ENCODE measurements at regions not wholly inside any gene's neighbourhood (a gene's known extent, or its start where the extent isn't known, plus 50 kb on each side); places are given as distances from the start of the nearest gene placed in this dataset.
"Not testable (repeated sequence)": the region's sequence is repeated elsewhere in the genome, so short reads cannot be mapped to it uniquely, and the experiment has no call there.

DNA sequence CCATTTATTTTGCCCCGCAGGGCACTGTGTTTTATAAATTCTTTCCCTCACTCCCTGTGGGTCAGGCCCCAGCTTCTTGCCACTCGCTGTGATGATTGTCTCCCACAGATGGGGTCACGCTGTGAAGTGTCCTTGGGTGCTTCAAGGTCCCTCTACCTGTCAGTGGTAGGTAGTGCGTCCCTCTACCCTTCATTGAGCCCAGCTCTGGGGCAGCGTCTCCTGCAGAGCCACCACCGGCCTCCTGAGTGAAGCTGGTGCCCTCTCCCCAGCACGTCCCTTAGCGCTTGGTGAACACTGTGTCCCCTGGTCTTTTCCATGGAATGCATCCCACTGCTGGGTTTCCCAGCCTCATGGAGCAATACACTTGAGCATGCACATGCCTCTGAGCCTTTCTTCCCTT, 108.2 kb downstream of the NRN1 start:
- DNase-seq (ENCODE audit: low read depth in 4 of 4, low spot score in 1 of 4), result no peak

DNA sequence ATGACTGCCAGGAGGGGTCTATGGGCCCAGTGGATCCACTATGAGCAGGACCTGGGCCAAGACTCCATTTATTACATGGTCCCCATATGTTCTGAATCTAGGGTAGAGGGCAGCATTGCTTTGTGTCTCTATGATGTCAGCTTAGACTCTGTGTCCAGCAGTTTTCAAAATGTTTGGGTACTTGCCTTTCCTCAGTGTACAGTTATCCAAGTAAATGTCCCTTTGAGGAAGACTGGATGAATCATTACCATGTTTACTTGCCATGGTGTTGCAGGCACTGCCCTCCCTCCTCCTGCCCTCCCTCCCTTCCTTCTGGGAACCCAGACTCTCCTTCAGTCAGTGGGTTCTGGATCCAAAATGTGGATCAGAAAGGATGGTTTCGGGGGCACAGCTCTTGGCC, 108.6 kb downstream of the NRN1 start:
- no peak for DNase-seq (ENCODE audit: low read depth in 4 of 4, low spot score in 1 of 4)

DNA sequence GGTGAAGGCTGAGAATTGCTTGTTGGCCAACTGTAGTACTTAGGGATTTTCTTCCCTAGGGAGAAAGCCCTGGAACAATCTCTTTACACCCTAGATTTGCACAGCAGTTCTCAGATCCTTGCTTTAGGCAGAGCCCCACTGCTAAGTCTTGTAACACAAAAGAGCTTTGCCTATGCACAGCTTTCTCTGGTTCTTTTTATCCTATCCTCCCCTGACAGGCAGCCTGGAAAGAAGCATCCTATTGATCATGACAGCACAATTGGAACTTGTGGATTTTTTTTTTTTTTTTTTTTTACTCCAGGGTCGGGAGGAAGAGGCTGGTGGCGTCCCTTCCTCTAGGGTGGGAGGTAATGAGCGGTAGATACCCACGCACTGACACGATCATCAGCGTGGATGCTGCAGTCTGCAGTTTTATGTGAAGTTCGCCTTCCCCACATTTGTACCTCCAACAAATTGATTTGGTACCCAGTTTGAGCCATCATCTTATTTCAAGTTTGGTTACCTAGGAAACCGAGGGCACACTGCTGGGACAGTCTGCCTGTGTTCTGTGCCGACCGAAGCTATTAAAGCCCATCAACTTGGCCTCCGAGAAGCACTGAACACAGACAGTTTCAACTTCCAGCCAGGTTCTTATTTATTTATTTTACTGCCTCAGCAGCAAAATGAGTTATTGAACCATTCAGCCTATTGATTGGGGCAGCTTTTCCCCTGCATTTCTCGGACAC, 110.1 kb downstream of the NRN1 start:
- no peak for DNase-seq (ENCODE audit: low read depth in 4 of 4, low spot score in 1 of 4)

DNA sequence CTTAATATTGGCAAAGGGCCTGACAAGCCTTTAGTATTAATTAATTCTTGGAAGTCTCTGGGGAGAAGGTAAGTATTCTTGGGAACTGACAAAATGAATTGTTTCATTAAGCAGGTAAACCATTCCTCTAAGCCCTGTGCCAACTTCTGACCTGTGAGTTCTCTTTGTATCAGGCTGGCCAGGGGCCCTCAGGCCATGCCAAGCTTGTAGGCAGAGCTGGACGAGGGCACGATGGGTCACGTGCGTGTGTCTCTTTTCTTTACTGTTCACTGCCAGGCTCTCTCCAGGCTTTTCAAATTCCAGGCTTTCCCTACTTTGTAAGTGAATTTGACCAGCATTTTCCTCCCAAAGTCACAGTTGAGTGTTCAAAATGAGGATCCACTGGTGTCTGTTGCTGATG, 112.4 kb downstream of the NRN1 start:
- no peak for DNase-seq (ENCODE audit: low read depth in 4 of 4, low spot score in 1 of 4)

DNA sequence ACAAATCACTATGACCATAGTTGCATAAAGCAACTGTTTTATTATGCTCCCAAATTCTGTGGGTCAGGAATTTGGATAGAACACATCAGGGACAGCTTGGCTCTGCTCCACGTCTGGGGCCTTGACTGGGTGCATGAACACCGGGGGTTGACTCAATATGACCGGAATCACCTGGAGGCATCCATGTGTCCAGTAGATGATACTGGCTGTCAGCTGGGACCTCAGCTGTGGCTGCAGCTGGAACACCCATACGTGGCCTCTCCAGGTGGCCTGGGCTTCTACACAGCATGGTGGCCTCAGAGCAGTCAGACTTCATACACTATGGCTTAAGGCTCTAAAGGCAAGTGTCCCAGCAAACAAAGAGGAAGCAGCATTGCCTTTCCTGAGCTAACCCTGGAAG, 113.4 kb downstream of the NRN1 start:
- DNase-seq (ENCODE audit: low read depth in 4 of 4, low spot score in 1 of 4), result no peak

DNA sequence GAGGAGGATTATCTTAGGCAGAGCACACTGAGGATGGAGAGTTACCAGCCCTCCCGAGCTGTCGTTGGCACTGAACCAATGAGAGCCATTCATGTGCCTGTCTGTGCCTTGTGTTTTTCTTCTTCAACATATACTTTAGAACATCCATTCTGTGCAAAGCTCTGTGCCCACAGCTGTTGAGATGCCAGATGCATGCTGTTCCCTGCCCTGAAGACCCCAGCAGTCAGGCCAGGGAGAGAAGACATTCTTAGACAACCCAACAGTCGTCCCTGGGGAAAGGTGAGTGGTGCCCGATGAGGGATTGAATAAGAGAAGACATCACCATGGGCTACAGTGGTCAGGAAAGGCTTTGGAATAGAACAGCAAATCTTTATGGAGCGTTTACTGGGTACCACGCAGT, 114.1 kb downstream of the NRN1 start:
- DNase-seq (ENCODE audit: low read depth in 4 of 4, low spot score in 1 of 4), result no peak

DNA sequence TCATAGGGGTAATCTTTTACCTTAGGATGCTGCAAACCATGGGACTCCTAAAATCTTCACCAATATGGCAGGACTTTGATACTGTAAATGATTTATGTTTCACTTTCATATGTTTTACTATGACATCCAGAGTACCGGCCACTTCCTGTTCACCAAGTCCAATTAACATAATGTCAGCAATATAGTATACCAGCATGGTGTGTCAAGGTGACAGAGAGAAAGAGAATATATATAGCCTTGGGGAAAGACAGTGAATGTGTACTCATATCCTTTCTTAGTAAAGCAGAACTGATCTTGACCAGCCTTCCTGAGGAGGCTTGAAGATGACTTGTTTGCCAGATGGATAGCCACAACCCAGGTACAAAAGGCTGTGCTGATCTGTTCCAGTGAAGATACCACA, 127.9 kb downstream of the NRN1 start:
- DNase-seq (ENCODE audit: low read depth in 4 of 4, low spot score in 1 of 4), result no peak

DNA sequence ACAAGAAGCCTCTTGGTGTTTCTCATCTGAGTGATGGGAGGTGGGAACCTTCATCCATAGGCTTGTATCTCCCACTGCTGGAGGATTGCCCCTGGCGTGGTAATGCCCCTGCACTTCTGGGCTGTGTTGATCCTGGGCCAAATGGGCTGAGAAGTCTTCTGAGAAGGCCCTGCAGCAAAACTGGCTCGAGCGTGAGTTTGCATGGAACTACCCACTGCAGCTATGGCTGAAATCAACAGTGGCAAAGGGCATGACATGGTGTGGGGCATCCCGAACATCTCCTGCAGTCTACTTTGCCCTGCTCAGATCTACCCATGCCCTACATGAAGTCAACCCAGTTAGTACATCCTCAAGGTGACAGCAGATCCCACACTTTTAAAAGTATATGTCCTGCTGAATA, 130.6 kb downstream of the NRN1 start:
- DNase-seq (ENCODE audit: low read depth in 4 of 4, low spot score in 1 of 4), result no peak

DNA sequence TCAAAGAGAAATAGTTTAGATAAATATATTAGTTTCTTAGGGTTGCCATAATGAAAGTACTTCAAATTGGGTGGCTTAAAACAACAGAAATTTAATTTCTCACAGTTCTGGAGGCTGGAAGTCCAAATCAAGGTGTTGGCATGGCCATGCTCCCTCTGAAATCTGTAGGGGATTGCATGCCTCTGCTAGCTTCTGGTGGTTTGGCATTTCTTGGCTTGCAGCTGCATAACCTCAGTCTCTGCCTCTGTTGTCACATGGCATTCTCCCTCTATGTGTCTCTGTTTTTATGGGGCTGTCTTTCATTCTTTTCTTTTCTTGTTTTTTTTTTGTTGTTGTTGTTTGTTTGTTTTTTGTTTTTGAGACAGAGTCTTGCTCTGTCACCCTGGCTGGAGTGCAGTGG, 132.7 kb downstream of the NRN1 start:
- not testable (repeated sequence) for DNase-seq (ENCODE audit: low read depth in 4 of 4, low spot score in 1 of 4)

DNA sequence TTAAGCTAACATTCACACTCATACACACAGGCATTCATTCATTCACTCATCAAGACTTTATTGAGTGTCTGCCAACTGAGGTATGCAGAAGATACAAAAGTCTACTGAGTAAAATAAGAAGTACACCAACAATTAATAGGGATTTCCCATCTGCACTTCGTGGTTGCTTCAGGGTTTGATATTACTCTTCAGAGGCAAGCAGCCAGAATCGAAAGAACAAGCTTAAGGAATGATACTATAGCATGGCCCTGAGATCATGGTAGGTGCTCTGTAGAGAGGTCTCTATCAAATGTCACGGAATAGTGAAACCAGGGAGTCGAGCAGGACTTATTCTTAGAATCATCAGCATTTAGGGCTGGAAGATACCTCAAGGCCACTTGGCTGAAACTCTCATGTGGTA, 135.4 kb downstream of the NRN1 start:
- no peak for DNase-seq (ENCODE audit: low read depth in 4 of 4, low spot score in 1 of 4)

DNA sequence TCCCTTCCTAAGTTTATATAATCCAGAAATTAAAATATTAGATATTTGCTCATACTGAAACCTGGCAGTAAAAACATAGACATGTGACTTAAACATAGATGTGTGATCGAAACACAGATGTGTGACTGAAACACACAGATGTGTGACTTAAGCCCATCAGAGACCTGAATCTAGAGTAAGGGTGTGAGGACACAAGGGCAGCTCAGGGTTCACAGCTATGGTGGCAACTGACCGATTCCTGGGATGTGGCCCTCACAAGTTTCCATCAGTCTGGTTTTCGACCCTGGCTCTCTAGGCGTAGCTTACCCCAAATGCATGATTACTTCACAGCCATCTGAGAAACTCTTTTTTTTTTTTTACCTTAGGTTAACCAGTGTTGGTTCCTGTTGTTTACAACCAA, 137.0 kb downstream of the NRN1 start:
- DNase-seq (ENCODE audit: low read depth in 4 of 4, low spot score in 1 of 4), result no peak

DNA sequence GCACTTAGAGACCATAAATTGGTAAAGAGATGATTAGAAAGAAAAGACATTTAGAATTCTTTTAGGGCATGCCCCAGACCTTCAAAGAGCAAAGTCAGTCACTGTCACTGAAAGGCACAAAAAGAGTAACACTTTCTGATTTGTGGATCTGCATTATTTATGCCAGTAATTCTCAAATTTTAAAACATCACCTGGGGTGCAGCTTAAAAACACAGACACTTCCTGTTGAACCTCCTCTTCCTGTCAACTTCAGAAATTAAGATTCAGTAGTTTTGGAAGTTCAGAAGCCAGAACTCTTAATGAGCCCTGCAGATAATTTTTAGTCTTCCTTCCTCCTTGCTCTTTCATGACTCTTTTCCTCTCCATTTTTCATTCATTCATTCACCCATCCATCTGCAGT, 137.5 kb downstream of the NRN1 start:
- no peak for DNase-seq (ENCODE audit: low read depth in 4 of 4, low spot score in 1 of 4)

DNA sequence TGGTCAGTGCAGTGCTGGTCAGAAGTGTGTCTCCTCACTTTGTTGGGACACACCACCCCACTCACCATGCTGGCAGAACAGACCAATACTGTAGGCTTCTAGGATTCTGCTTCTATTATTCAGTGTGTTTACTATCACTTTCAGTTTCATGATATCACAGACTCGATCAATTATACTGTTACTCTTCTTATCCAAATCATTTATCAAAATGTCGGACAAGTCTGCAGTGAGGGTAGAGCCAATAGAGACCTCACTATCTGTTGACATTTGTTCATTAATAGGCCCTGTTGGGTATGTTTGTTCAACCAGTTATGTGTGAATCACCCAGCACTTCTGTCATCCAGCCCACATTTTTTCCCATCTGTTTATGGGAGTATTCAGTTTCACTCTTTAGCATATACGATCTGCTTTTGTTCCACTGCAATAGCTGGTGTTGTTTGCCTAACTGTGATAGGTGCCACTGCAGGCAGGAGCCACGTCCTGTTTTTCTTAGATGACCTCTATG, 140.1 kb downstream of the NRN1 start:
- no peak for DNase-seq (ENCODE audit: low read depth in 4 of 4, low spot score in 1 of 4)

DNA sequence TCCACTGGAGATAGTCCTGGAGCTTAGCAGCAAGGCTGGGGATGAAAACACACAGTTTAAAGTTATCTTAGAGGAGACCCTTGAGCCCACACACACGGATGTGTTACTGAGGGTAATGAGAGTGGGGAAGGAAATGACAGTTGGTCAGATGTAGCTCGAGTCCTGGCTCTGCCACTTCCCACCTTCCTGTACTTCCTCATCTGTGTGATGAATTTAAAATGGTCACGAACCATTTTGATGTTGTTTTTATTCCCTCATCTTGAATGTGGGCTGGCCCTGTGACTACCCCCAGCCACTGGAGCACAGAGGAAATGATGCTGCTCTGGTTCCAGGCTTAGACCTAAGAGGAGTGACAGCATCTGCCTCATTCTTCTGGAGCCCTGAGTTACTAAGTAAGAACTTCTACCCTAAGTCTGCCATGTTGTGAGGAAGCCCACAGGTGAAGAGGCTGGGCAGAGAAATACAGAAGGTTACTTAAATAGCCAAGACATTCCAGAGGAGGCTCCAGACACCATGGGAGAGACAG, 141.2 kb downstream of the NRN1 start:
- DNase-seq (ENCODE audit: low read depth in 4 of 4, low spot score in 1 of 4), result no peak

DNA sequence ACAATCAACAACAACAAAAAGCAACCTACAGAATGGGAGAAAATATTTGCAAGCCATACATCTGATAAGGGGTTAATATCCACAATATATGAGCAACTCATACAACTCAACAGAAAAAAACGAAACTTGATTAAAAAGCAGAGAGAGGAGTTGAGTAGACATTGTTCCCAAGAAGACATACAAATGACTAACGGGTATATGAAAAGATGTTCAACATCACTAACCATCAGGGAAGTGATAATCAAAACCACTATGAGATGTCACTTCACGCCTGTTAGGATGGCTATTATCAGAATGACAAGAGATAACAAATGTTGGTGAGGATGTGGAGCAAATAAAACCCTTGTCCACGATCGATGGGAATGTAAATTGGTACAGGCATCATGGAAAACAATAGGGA, 145.9 kb downstream of the NRN1 start:
- no peak for DNase-seq (ENCODE audit: low read depth in 4 of 4, low spot score in 1 of 4)

DNA sequence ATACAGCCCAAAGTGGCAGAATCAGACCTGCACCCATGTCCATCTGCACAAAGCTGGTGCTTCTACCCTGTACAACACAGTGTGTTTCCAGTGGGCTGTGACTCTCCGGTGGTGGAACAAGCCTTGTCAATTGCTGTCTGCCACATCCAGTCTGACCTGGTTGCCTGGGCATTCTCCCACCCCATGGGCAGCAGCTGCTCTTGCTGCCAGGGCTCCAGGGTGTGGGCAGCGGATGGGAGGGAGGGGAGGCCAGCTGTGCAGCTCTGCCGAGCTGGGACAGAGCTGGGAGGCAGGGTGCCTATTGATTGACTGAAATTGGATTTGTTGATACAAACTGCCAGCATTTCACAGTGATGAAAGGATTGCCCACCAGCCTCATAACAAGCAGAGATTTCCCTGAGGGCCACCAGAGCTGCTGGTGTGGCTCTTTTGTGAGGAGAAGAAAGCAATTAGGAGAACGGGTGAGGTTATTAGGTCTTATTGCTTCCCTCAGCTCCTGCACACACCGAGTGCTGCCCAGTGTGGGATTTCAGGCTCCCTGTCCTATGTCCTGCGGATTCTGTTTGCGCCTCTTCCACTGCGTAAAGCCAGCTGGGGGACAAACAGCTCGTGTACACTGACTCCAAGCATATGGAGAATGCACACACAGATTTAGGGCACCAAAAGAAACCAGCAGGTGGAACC, 150.8 kb downstream of the NRN1 start:
- no peak for DNase-seq (ENCODE audit: low read depth in 4 of 4, low spot score in 1 of 4)

DNA sequence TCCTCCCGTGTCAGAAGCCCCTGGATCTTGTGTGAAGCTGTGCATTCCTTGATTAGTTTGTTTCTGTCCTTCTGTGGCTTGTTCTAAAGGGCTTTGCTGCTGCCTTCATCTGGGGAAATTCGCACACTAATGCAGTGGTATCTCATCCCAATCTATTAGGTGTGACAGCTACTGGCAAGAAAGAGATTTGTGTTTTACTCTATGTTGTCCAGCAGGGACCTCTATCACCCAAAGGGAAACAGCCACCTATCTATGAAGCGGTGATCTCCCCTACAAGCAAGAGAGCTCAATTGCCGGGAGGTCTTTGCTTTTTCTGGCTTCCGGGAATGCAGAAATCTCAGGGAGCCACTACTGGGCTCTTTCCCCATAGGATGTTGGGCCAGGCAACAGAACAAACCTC, 151.8 kb downstream of the NRN1 start:
- no peak for DNase-seq (ENCODE audit: low read depth in 4 of 4, low spot score in 1 of 4)

DNA sequence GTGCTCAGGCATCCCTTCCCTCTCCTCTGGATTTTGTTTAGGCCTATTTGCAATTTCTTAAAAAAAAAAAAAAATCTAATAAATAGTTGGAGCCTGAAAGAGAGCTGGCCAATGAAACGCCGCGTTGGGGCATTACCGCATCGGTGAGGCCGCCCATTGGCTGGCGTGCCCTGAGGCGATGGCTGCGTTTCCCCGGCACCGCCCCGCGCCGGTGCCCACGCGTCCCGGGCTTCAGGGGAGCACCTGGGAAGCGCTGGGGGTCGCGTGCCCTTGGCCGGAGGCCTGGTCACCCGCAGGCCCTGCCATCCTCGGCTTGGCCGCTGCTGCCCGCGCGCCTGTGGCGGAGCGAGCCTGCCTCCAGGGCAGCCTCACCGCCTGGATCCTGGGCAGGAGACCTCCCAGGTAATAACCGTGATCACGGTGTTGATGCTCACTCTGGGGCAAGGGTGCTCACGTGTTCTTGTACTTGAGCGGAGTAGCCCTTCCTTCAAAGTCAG, 155.4 kb downstream of the NRN1 start:
- DNase-seq (ENCODE audit: low read depth in 4 of 4, low spot score in 1 of 4), result peak; percentile 38 to 69 (median 56)

DNA sequence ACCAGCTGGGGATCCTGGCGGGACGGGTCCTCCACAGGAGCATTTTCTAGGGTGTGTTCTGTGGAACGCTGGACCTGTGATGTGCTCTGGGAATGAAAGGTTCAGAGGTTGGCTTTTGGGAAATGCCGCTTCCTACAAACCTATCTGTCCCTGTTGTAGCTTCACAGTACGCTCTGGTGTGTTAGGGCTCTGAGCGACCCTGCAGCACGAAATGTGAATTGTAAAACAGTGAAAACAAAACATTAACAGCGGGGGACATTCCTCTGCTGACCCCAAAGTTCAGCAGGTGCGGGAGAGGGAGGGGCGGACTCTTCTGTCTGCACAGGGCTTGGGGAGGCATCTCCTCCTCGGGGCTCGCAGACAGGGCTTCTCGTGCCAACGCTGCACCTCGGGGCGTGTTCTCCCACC, 155.9 kb downstream of the NRN1 start:
- no peak for DNase-seq (ENCODE audit: low read depth in 4 of 4, low spot score in 1 of 4)

DNA sequence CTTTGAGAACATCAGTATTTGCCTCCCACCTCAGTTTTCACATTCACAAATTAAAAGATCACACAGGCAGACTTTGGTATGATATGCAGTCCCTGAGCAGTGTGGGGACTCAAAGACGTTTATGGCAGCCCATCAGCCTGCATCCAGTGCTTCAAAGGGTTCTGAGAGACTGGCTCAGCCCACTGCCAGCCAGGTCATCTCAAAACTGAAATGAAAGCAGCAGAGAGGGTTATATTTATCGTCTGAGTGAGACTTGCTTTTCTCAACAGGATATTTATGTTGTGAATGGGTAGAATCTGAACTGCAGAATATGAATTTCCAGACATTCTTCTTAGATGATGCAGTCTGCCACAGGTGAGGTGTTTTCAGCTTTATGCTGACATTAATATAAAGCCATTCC, 159.8 kb downstream of the NRN1 start:
- no peak for DNase-seq (ENCODE audit: low read depth in 4 of 4, low spot score in 1 of 4)

DNA sequence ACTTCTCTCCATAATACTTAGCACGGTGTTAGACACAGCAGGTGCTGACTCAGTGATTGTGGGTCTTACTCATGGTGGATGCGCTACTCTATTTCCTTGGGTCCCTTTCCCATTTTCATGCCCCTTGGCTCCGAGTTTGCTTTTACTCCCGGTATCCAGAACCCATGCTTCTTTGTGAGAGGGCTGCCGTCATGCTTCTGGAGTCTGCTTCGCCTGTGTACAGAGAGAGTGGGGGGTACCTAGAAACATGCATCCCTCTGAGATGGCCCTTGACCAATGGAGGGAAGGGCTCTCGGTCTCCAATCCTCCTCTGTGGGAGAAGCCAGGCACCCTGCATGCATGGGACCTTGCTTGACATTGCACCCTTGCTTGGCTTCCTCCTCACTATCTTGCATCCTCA, 160.4 kb downstream of the NRN1 start:
- DNase-seq (ENCODE audit: low read depth in 4 of 4, low spot score in 1 of 4), result no peak

DNA sequence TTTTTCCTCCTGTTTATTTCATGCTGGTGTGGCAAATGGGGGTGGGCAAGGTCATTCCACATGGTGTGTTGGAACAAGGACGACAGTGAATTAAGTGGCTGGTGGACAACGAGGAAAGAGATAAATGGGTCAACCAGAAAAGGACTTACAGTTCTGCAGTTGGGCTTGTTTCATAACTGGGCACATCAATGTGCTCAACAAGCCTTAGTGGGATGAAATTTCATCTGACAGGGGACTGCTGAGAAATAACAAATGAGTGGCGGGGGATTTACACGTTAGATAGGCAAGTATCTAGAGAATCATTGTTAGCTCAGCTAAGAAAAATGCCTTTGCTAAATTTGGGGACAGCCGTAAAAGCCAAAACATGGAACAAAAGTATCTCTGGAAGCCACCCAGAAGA, 163.6 kb downstream of the NRN1 start:
- DNase-seq (ENCODE audit: low read depth in 4 of 4, low spot score in 1 of 4), result no peak

Data from stimulated activated CD4-positive, alpha-beta T cell treated with anti-CD3 and anti-CD28 coated beads, Interleukin-1b, Interleukin-23, amount 100 ng/mL, for 24 hours (primary cell).